NCI-H1105 (cell line): ENCODE measurements at regions not wholly inside any gene's neighbourhood (a gene's known extent, or its start where the extent isn't known, plus 50 kb on each side); places are given as distances from the start of the nearest gene placed in this dataset.
"Not testable (repeated sequence)": the region's sequence is repeated elsewhere in the genome, so short reads cannot be mapped to it uniquely, and the experiment has no call there.

Experiments
- DNase-seq: peaks from one replicate; lab custom pipeline; 2025; lab: John Stamatoyannopoulos, UW

GRCh38 chr7:33789871-33790630, 115.3 kb upstream of the BMPER start:
- DNase-seq: no peak

GRCh38 chr7:33790746-33791145, 114.6 kb upstream of the BMPER start:
- DNase-seq: no peak

GRCh38 chr7:33792041-33792440, 113.3 kb upstream of the BMPER start:
- DNase-seq: no peak

GRCh38 chr7:33792547-33793105, 112.7 kb upstream of the BMPER start:
- peak; percentile 49 for DNase-seq

- DNase-seq: no peak
Measured at GRCh38 chr7:33793616-33794015, 111.7 kb upstream of the BMPER start.

- DNase-seq: no peak
Measured at GRCh38 chr7:33794419-33794818, 110.9 kb upstream of the BMPER start.

GRCh38 chr7:33794959-33795358, 110.4 kb upstream of the BMPER start:
- DNase-seq: no peak

- no peak for DNase-seq
Measured at GRCh38 chr7:33796538-33796937, 108.8 kb upstream of the BMPER start.

GRCh38 chr7:33797512-33797911, 107.8 kb upstream of the BMPER start:
- not testable (repeated sequence) for DNase-seq

GRCh38 chr7:33798686-33799325, 106.5 kb upstream of the BMPER start:
- no peak for DNase-seq

GRCh38 chr7:33799766-33800165, 105.6 kb upstream of the BMPER start:
- no peak for DNase-seq

GRCh38 chr7:33802600-33802999, 102.7 kb upstream of the BMPER start:
- DNase-seq: no peak

- no peak for DNase-seq
Measured at GRCh38 chr7:33804140-33804660, 101.1 kb upstream of the BMPER start.

- DNase-seq: no peak
Measured at GRCh38 chr7:33805630-33806233, 99.6 kb upstream of the BMPER start.

GRCh38 chr7:33806298-33807154, 98.8 kb upstream of the BMPER start:
- no peak for DNase-seq

- no peak for DNase-seq
Measured at GRCh38 chr7:33807155-33807530, 98.2 kb upstream of the BMPER start.

GRCh38 chr7:33807779-33808482, 97.4 kb upstream of the BMPER start:
- no peak for DNase-seq

- no peak for DNase-seq
Measured at GRCh38 chr7:33809228-33809627, 96.1 kb upstream of the BMPER start.

GRCh38 chr7:33810356-33810755, 95.0 kb upstream of the BMPER start:
- DNase-seq: no peak

- no peak for DNase-seq
Measured at GRCh38 chr7:33813331-33813730, 92.0 kb upstream of the BMPER start.

GRCh38 chr7:33814400-33814799, 90.9 kb upstream of the BMPER start:
- DNase-seq: no peak
